H1 (cell line): ENCODE measurements at regions not wholly inside any gene's neighbourhood (a gene's known extent, or its start where the extent isn't known, plus 50 kb on each side); places are given as distances from the start of the nearest gene placed in this dataset.

Experiments
- BRCA1 ChIP-seq: IDR thresholded peaks from 2 replicates; pipeline ENCODE4 v1.6.1; 2012; ENCODE audit warnings: low read depth, low read length, improper control_type of control experiment
- EZH2 ChIP-seq: fragments of 200-600 bp; sonication (generic); IDR thresholded peaks from 2 replicates; pipeline ENCODE4 v1.7.1; 2012; ENCODE audit warnings: low read depth, mild to moderate bottlenecking, moderate library complexity, low read length, inconsistent platforms; ENCODE audit not compliant: severe bottlenecking
- JUN ChIP-seq: IDR thresholded peaks from 2 replicates; pipeline ENCODE4 v1.6.1; 2011; ENCODE audit warnings: low read depth, mild to moderate bottlenecking, improper control_type of control experiment, low read length
- POLR2A ChIP-seq, 2 experiments: IDR thresholded peaks; 1 replicate in 1 of 2; 2 replicates in 1 of 2; pipeline ENCODE4 v1.6.1; 2011; ENCODE audit warnings: low read depth in 2 of 2, low read length in 2 of 2, mild to moderate bottlenecking in 2 of 2; ENCODE audit errors: control extremely low read depth in 1 of 2
- RAD21 ChIP-seq, 2 experiments: IDR thresholded peaks in 1 of 2; conservative IDR thresholded peaks in 1 of 2; 2 replicates each; pipeline ENCODE4 v1.6.1; 2011; ENCODE audit warnings: low read depth in 2 of 2, low read length in 2 of 2, improper control_type of control experiment in 1 of 2, inconsistent platforms in 1 of 2, mild to moderate bottlenecking in 1 of 2, moderate library complexity in 1 of 2
- SP2 ChIP-seq: IDR thresholded peaks from 2 replicates; pipeline ENCODE4 v1.6.1; 2012; ENCODE audit warnings: mild to moderate bottlenecking, low read length, inconsistent platforms

- TF ChIP-seq SP2 (no peak), RAD21 (IDR thresholded peaks at IDR 0.05 in 1 of 2, conservative IDR thresholded peaks at IDR 0.05 in 1 of 2; ENCODE audit: low read depth in 2 of 2, low read length in 2 of 2) (no peak), POLR2A (IDR thresholded peaks at IDR 0.05; ENCODE audit: control extremely low read depth in 1 of 2, low read depth in 2 of 2, low read length in 2 of 2) (no peak), BRCA1 (no peak), JUN (no peak), EZH2 (no peak)
These were observed 288.2 kb downstream of the BCL2 start for GRCh38 chr18:63031375-63031774.
